ENCODE measurements at regions not wholly inside any gene's neighbourhood (a gene's known extent, or its start where the extent isn't known, plus 50 kb on each side); places are given as distances from the start of the nearest gene placed in this dataset.
A peak's percentile ranks its signal among the peaks of the same experiment; 100 is the strongest.

DNA sequence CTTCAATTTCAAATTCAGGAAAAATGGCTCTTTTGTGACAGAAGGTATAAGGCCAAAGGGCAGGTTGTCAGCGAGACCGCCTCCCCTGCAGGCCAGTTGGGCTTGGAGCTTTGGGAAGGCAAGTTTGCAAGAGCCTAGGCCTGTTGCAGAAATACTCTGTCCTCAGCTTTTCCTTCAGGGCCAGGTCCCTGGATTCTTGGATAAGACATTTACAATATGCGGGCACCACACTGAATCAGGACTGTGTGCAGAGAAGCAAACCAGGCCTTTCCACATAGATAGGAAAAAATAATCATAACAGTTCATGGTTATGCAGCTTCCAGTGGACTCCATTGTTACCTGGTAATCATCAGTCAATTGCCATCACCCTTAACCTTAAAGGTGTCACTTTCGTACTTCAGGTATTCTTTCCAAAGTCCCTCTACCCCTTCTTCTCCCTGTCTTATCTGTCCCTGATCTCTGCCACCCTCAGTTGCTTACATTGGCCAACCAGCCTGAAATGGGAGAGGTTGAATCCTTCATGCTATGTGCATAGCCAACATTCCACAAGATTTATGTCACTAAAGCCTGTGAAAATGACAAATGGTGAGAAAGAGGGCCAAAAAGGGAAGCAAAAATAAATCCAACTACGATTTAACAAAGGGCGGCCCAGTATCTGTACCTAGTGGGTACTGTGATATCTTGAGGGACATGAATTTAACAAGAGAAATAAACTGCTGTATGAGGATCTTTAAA is 304.5 kb upstream of the NFE2L3 start:
- Histone ChIP-seq H2BK120ac (ENCODE audit: low read depth, low read length) (no peak overlapping the region), H3K4me1 (ENCODE audit: control insufficient read depth, low read depth, low read length) (peaks cover 5% of the 10 kb centered on the region), H3K56ac (ENCODE audit: low read length) (no peak overlapping the region), H2BK15ac (replicated peaks; ENCODE audit: low read depth) (no peak overlapping the region), H3K4me2 (ENCODE audit: low read length) (no peak overlapping the region), H2AK5ac (ENCODE audit: low read length) (no peak overlapping the region), H3K23ac (ENCODE audit: low read length) (no peak overlapping the region), H3K36me3 (ENCODE audit: control insufficient read depth, insufficient read depth, low read length) (no peaks in the 10 kb centered on the region), H3K27ac (ENCODE audit: low read depth, low read length) (no peak overlapping the region), H3K27me3 (ENCODE audit: insufficient read depth, low read length, poor library complexity) (no peaks in the 10 kb centered on the region), H3K9ac (ENCODE audit: low read length) (no peak overlapping the region), H4K5ac (ENCODE audit: low read length) (no peak overlapping the region), H4K8ac (ENCODE audit: low read depth, low read length) (no peak overlapping the region), H3K4me3 (ENCODE audit: low read length) (no peak overlapping the region), H3K79me2 (ENCODE audit: control insufficient read depth, insufficient read depth, low read length) (no peaks in the 10 kb centered on the region), H3K18ac (ENCODE audit: low read length) (no peak overlapping the region), H2BK5ac (ENCODE audit: low read length) (no peak overlapping the region), H3K79me1 (ENCODE audit: low read length) (no peaks in the 10 kb centered on the region), H3K4ac (ENCODE audit: low read depth, low read length) (no peak overlapping the region)
- DNase-seq: peak; percentile 89
- no CpG with 5 or more reads among the region's 6 CpGs for WGBS (ENCODE audit: extremely low coverage, insufficient coverage, low lambda C conversion rate)

DNA sequence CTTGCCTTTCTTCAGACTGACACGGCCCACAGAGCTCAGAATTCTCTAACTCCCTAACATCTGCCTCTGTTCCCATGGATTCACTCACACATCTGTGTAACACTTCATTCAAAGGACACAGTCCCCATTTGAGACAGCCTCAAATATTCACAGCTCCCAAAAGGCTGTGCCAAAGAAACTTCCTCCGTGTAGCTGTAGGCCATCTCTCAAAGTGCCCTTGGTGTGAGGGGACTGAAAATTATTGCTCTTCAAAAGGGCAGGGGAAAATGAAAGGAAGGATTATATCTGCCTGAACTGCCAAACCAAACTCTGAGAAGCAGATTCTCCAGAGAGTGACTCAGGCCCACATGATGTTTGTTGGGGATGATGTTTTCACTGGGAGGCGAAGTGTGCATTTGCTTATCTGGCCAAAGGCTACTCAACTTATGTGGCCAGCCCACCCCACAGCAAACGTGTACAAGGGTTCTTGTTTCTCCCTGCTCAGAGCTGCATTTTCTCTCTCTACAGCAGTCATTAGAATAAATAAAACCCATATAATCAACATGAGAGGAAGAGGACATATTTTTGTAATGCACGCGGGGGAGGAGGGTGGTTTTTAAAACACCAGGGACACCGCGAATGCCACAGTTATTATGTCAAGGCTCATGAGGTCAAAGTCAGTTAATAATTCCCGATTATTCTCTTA is 302.4 kb upstream of the NFE2L3 start:
- H3K27me3 ChIP-seq (ENCODE audit: insufficient read depth, low read length, poor library complexity): peaks cover 7% of the 10 kb centered on the region
- H3K79me2 ChIP-seq (ENCODE audit: control insufficient read depth, insufficient read depth, low read length): no peaks in the 10 kb centered on the region
- H2BK5ac ChIP-seq (ENCODE audit: low read length): no peak overlapping the region
- H3K4me3 ChIP-seq (ENCODE audit: low read length): no peak overlapping the region
- no peak overlapping the region for H3K4me2 ChIP-seq (ENCODE audit: low read length)
- no peaks in the 10 kb centered on the region for H3K36me3 ChIP-seq (ENCODE audit: control insufficient read depth, insufficient read depth, low read length)
- H3K18ac ChIP-seq (ENCODE audit: low read length): no peak overlapping the region
- peak overlapping the region; percentile 50 for H3K56ac ChIP-seq (ENCODE audit: low read length)
- WGBS (ENCODE audit: extremely low coverage, insufficient coverage, low lambda C conversion rate): no CpG with 5 or more reads among the region's 9 CpGs
- peaks cover 5% of the 10 kb centered on the region for H3K4me1 ChIP-seq (ENCODE audit: control insufficient read depth, low read depth, low read length)
- no peak overlapping the region for H4K8ac ChIP-seq (ENCODE audit: low read depth, low read length)
- no peak overlapping the region for H3K4ac ChIP-seq (ENCODE audit: low read depth, low read length)
- DNase-seq: peak; percentile 42
- H2AK5ac ChIP-seq (ENCODE audit: low read length): no peak overlapping the region
- no peak overlapping the region for H3K9ac ChIP-seq (ENCODE audit: low read length)
- H3K23ac ChIP-seq (ENCODE audit: low read length): no peak overlapping the region
- H2BK120ac ChIP-seq (ENCODE audit: low read depth, low read length): no peak overlapping the region
- no peak overlapping the region for H3K27ac ChIP-seq (ENCODE audit: low read depth, low read length)
- H3K79me1 ChIP-seq (ENCODE audit: low read length): no peaks in the 10 kb centered on the region
- H2BK15ac ChIP-seq (replicated peaks; ENCODE audit: low read depth): no peak overlapping the region
- H4K5ac ChIP-seq (ENCODE audit: low read length): no peak overlapping the region

DNA sequence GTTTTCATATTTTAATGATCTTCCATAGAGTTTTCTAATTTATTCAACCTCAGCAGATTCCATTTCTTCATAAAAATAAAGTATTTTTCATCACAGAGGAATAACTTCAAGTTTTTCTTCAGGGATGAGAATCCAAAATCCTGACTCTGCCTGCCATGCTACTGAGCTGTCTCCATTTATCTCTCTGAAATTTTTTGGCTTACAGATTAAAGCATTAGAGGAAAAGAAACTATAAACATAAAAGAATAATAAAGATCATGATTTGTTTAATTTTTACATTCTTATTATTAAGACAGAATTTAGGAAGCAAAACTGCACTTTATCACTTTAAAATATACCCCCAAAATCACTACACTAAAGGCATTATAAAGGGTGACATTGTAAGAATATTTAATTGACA is 301.8 kb upstream of the NFE2L3 start:
- no peak overlapping the region for H3K9ac ChIP-seq (ENCODE audit: low read length)
- no peak overlapping the region for H4K5ac ChIP-seq (ENCODE audit: low read length)
- H3K56ac ChIP-seq (ENCODE audit: low read length): no peak overlapping the region
- H3K79me2 ChIP-seq (ENCODE audit: control insufficient read depth, insufficient read depth, low read length): no peaks in the 10 kb centered on the region
- no peak overlapping the region for H2BK5ac ChIP-seq (ENCODE audit: low read length)
- no peak overlapping the region for H3K23ac ChIP-seq (ENCODE audit: low read length)
- H3K4ac ChIP-seq (ENCODE audit: low read depth, low read length): no peak overlapping the region
- no peaks in the 10 kb centered on the region for H3K79me1 ChIP-seq (ENCODE audit: low read length)
- H3K18ac ChIP-seq (ENCODE audit: low read length): no peak overlapping the region
- no peak for DNase-seq
- no peak overlapping the region for H3K27ac ChIP-seq (ENCODE audit: low read depth, low read length)
- no peak overlapping the region for H2BK15ac ChIP-seq (replicated peaks; ENCODE audit: low read depth)
- peaks cover 7% of the 10 kb centered on the region for H3K27me3 ChIP-seq (ENCODE audit: insufficient read depth, low read length, poor library complexity)
- H3K4me2 ChIP-seq (ENCODE audit: low read length): no peak overlapping the region
- no peak overlapping the region for H2AK5ac ChIP-seq (ENCODE audit: low read length)
- H2BK120ac ChIP-seq (ENCODE audit: low read depth, low read length): no peak overlapping the region
- peaks cover 5% of the 10 kb centered on the region for H3K4me1 ChIP-seq (ENCODE audit: control insufficient read depth, low read depth, low read length)
- no peak overlapping the region for H4K8ac ChIP-seq (ENCODE audit: low read depth, low read length)
- no peak overlapping the region for H3K4me3 ChIP-seq (ENCODE audit: low read length)
- H3K36me3 ChIP-seq (ENCODE audit: control insufficient read depth, insufficient read depth, low read length): no peaks in the 10 kb centered on the region

DNA sequence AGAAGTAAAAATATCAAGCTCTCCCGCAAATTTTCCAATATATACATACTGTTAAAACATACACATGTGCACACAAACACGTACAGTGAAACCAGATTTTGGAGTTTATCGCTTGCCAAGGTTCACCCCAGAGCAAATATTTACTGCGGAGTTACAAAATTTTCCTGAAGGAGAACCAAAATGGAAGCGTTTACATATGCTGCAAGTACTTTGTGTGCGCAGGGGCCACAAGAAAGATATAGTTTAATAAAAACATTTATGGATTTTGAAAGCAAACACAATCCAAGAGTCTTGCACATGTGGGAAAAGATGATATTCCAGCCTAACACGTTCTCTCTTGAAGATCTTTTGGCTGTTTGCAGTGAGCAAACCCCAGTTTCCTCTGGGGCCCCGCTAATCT is 301.3 kb upstream of the NFE2L3 start:
- H2BK120ac ChIP-seq (ENCODE audit: low read depth, low read length): no peak overlapping the region
- peaks cover 7% of the 10 kb centered on the region for H3K27me3 ChIP-seq (ENCODE audit: insufficient read depth, low read length, poor library complexity)
- H3K4me2 ChIP-seq (ENCODE audit: low read length): no peak overlapping the region
- no peaks in the 10 kb centered on the region for H3K79me1 ChIP-seq (ENCODE audit: low read length)
- WGBS (ENCODE audit: extremely low coverage, insufficient coverage, low lambda C conversion rate): no CpG with 5 or more reads among the region's 8 CpGs
- no peak overlapping the region for H3K27ac ChIP-seq (ENCODE audit: low read depth, low read length)
- no peak overlapping the region for H3K23ac ChIP-seq (ENCODE audit: low read length)
- no peak overlapping the region for H2AK5ac ChIP-seq (ENCODE audit: low read length)
- no peak overlapping the region for H3K9ac ChIP-seq (ENCODE audit: low read length)
- DNase-seq: no peak
- H4K8ac ChIP-seq (ENCODE audit: low read depth, low read length): no peak overlapping the region
- no peak overlapping the region for H3K56ac ChIP-seq (ENCODE audit: low read length)
- no peaks in the 10 kb centered on the region for H3K79me2 ChIP-seq (ENCODE audit: control insufficient read depth, insufficient read depth, low read length)
- no peak overlapping the region for H2BK5ac ChIP-seq (ENCODE audit: low read length)
- no peaks in the 10 kb centered on the region for H3K36me3 ChIP-seq (ENCODE audit: control insufficient read depth, insufficient read depth, low read length)
- no peak overlapping the region for H4K5ac ChIP-seq (ENCODE audit: low read length)
- no peak overlapping the region for H3K4me3 ChIP-seq (ENCODE audit: low read length)
- no peak overlapping the region for H3K18ac ChIP-seq (ENCODE audit: low read length)
- H2BK15ac ChIP-seq (replicated peaks; ENCODE audit: low read depth): no peak overlapping the region
- H3K4ac ChIP-seq (ENCODE audit: low read depth, low read length): no peak overlapping the region
- peaks cover 5% of the 10 kb centered on the region for H3K4me1 ChIP-seq (ENCODE audit: control insufficient read depth, low read depth, low read length)

DNA sequence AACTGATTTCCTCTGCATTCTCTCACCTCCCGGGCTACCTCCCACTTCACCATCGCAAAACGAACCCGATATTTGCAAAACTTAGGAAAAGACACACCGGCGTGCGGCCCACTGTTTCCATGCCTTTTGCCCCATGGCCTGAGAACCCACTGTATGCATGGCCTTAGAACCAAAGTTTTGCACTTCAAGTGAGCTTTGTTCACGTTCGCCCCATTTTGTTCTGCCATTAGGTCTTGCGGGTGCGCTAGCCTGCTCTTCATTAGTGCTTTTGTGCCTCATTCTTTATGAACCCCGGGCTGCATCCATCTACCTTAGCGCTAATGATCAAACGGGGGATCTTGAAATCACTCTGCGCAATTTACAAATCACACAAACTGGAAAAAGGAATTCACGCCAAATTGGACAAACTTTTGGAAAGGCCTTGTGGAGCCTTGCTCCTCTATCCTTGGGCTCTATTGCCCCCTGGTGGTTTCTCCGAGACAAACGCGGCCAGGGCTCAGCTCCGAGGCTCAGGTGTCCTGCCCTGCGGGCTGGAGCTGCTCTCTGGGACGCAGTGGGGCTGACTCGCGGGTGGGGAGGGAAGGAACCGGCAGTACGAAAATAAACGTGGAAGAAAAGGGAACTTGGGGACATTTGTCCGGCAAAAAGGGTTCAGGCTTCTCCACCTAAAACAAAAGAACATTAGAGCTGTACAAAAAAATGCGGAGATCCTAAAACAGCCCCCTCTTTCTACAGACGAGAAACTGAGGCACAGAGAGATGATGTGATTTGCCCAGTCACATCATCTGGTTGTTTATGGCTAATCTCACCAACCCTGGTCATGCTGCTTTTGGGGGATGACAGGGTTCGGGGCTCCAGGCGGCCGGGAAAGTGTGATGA is 300.4 kb upstream of the NFE2L3 start:
- no peak overlapping the region for H2BK5ac ChIP-seq (ENCODE audit: low read length)
- no peak overlapping the region for H3K4me3 ChIP-seq (ENCODE audit: low read length)
- WGBS (ENCODE audit: extremely low coverage, insufficient coverage, low lambda C conversion rate): no CpG with 5 or more reads among the region's 33 CpGs
- H2BK15ac ChIP-seq (replicated peaks; ENCODE audit: low read depth): no peak overlapping the region
- H3K9ac ChIP-seq (ENCODE audit: low read length): peak overlapping the region; percentile 46
- H3K27me3 ChIP-seq (ENCODE audit: insufficient read depth, low read length, poor library complexity): peaks cover 7% of the 10 kb centered on the region
- no peaks in the 10 kb centered on the region for H3K79me1 ChIP-seq (ENCODE audit: low read length)
- H3K4me2 ChIP-seq (ENCODE audit: low read length): peak overlapping the region; percentile 77
- H3K27ac ChIP-seq (ENCODE audit: low read depth, low read length): no peak overlapping the region
- no peaks in the 10 kb centered on the region for H3K79me2 ChIP-seq (ENCODE audit: control insufficient read depth, insufficient read depth, low read length)
- peak overlapping the region; percentile 61 for H3K56ac ChIP-seq (ENCODE audit: low read length)
- H3K4me1 ChIP-seq (ENCODE audit: control insufficient read depth, low read depth, low read length): peaks cover 5% of the 10 kb centered on the region
- no peaks in the 10 kb centered on the region for H3K36me3 ChIP-seq (ENCODE audit: control insufficient read depth, insufficient read depth, low read length)
- no peak overlapping the region for H4K5ac ChIP-seq (ENCODE audit: low read length)
- no peak overlapping the region for H3K4ac ChIP-seq (ENCODE audit: low read depth, low read length)
- H2BK120ac ChIP-seq (ENCODE audit: low read depth, low read length): no peak overlapping the region
- H4K8ac ChIP-seq (ENCODE audit: low read depth, low read length): no peak overlapping the region
- peak overlapping the region; percentile 73 for H3K23ac ChIP-seq (ENCODE audit: low read length)
- H2AK5ac ChIP-seq (ENCODE audit: low read length): no peak overlapping the region
- H3K18ac ChIP-seq (ENCODE audit: low read length): peak overlapping the region; percentile 94
- peak; percentile 86 for DNase-seq
